Effector memory CD4-positive, alpha-beta T cell (primary cell): ENCODE measurements at regions not wholly inside any gene's neighbourhood (a gene's known extent, or its start where the extent isn't known, plus 50 kb on each side); places are given as distances from the start of the nearest gene placed in this dataset.

ENCODE experiments used
- DNase-seq, 3 donors: peaks; one replicate each; pipeline ENCODE4 v3.0.0-alpha.2; 2020
- H3K27ac ChIP-seq: 2 replicates; pipeline ENCODE4 v1.7.0; 2013; ENCODE audit warnings: mild to moderate bottlenecking, low read length, moderate library complexity; ENCODE audit not compliant: insufficient read depth, poor library complexity, severe bottlenecking
- H3K27me3 ChIP-seq: replicated peaks from 2 replicates; pipeline ENCODE4 v1.7.0; 2013; ENCODE audit warnings: mild to moderate bottlenecking, low read length; ENCODE audit not compliant: insufficient read depth, control insufficient read depth, poor library complexity, severe bottlenecking
- H3K36me3 ChIP-seq: 2 replicates; pipeline ENCODE4 v1.7.0; 2013; ENCODE audit warnings: mild to moderate bottlenecking, low read length, moderate library complexity; ENCODE audit not compliant: control insufficient read depth, insufficient read depth
- H3K4me1 ChIP-seq: 2 replicates; pipeline ENCODE4 v1.7.0; 2013; ENCODE audit warnings: low read length, mild to moderate bottlenecking; ENCODE audit not compliant: control insufficient read depth, insufficient read depth, poor library complexity, severe bottlenecking
- H3K4me3 ChIP-seq: 2 replicates; pipeline ENCODE4 v1.7.0; 2013; ENCODE audit warnings: low read length, low read depth, mild to moderate bottlenecking; ENCODE audit not compliant: insufficient read depth, poor library complexity, severe bottlenecking
- H3K9me3 ChIP-seq: 2 replicates; pipeline ENCODE4 v1.7.0; 2013; ENCODE audit warnings: mild to moderate bottlenecking, low read length, moderate library complexity; ENCODE audit not compliant: control insufficient read depth

DNA sequence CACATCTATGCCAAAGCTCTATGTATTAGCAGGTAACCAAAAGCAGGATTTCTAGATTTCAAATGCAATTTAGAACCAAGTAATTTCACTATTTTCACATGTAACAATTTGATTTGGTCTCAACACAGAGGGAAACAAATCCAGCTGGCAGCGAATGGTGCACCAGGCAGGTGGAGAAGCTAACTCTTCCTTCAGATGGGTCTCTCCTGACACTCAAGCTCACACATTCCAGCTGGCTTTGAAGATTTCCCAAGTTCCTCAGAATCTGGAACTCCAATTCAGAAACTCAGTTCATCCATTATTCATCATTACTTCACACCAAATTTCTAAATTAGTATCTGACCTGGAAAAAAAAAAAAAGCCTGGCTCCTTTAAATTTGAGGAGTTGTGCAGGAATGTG lies 318.1 kb upstream of the NECTIN3 start:
- Histone ChIP-seq H3K27me3 (no peaks in the 10 kb centered on the region), H3K36me3 (no peaks in the 10 kb centered on the region), H3K9me3 (no peaks in the 10 kb centered on the region), H3K27ac (no peak overlapping the region), H3K4me3 (no peak overlapping the region), H3K4me1 (no peaks in the 10 kb centered on the region)
- DNase-seq = no peak

DNA sequence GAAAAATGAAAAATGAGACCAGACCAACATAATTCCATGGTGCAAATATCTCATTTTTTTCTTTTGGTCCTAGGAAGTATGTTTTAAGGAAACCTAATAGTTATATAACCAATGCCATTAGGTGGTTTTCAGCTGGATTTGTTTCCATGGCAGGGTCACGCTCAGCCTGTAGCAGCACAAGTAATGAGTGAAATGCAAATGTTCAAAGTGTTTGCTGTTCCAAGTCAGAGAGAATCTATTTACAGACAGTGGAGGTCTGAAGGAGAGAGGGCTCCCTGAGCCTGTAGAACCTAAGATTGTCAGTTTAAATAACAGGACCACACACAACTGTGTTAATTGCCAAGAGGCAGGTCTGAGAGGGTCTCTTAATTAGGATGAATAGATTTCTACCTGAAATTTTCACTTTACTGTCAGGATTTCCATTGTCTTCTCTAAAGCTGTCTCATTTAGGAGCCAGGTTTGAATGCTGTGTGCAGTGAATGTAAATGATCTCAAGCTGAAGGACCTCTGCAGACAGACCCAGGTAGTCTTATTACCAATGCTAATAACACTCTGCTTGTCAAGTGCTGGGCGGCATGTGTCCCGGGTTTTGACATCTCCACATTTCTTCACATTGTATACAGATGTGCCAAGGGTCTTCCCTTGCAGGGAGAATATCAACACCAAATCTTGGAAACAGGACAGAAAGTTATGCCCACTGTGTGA lies 317.3 kb upstream of the NECTIN3 start:
- Histone ChIP-seq H3K4me1 (no peaks in the 10 kb centered on the region), H3K27me3 (no peaks in the 10 kb centered on the region), H3K27ac (no peak overlapping the region), H3K4me3 (no peak overlapping the region), H3K9me3 (no peaks in the 10 kb centered on the region), H3K36me3 (no peaks in the 10 kb centered on the region)
- no peak for DNase-seq

DNA sequence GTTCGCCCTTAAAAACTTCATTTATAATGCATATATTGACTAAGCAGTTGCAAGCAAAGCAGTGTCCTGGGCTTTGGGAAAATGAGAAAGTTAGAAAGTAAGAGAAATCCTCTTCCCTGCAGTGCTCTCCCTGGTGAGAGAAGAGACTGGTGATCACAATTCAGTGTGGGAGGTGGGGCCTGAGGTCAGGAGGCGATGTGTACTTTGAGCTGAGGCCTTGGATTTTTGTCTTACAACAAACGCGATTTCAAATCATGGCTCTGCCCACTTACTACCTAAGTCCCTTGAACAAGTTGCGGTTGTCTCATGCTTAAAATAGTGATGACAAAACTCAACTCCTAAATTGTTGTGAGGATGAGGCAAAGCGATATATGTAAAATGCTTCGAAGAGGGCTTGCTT lies 316.3 kb upstream of the NECTIN3 start:
- Histone ChIP-seq H3K27me3 (no peaks in the 10 kb centered on the region), H3K36me3 (no peaks in the 10 kb centered on the region), H3K27ac (no peak overlapping the region), H3K9me3 (no peaks in the 10 kb centered on the region), H3K4me3 (no peak overlapping the region), H3K4me1 (no peaks in the 10 kb centered on the region)
- no peak for DNase-seq

DNA sequence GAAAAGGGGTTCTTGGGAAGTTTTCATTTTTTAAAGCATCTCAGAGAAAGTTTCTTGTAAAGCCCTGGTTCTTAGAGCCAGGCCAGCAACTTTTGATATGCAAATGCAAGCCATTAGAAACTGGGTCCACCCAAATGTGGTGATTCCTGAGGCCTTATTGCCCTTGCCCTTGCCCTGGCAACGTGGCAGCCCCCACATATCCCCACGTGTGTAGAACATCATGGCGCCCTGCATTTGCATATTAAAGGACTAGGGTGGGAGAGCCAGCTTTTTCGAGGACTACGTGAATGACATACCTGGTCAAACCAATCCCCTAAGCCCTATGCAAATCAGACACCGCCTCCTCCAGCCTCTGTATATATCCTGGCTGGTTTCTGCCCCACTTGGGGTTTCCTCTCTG lies 314.9 kb upstream of the NECTIN3 start:
- no peaks in the 10 kb centered on the region for H3K36me3 ChIP-seq
- no peaks in the 10 kb centered on the region for H3K4me1 ChIP-seq
- no peak overlapping the region for H3K27ac ChIP-seq
- DNase-seq = no peak
- H3K9me3 ChIP-seq = no peaks in the 10 kb centered on the region
- H3K27me3 ChIP-seq = no peaks in the 10 kb centered on the region
- H3K4me3 ChIP-seq = no peak overlapping the region

DNA sequence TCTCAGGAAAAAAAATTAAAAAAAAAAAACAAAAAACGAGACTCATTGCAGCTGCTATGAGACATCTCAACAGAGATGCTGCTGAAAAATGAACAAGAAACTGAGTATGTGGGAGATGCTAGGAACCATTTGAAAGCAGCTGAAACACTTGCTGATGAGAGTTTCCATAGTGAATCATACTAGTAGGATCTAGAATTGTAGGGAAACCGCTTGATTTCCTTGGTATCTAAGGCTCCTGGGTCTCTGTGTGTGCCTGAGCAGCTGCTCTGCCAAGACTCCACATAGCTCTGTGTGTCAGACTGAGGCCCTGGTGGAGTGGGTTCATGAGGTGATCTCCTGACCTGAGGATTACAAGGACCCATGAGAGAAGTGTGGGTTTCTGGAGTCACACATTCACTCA lies 313.4 kb upstream of the NECTIN3 start:
- DNase-seq = no peak
- no peaks in the 10 kb centered on the region for H3K36me3 ChIP-seq
- no peaks in the 10 kb centered on the region for H3K27me3 ChIP-seq
- H3K9me3 ChIP-seq = no peaks in the 10 kb centered on the region
- no peak overlapping the region for H3K4me3 ChIP-seq
- H3K27ac ChIP-seq = no peak overlapping the region
- no peaks in the 10 kb centered on the region for H3K4me1 ChIP-seq

DNA sequence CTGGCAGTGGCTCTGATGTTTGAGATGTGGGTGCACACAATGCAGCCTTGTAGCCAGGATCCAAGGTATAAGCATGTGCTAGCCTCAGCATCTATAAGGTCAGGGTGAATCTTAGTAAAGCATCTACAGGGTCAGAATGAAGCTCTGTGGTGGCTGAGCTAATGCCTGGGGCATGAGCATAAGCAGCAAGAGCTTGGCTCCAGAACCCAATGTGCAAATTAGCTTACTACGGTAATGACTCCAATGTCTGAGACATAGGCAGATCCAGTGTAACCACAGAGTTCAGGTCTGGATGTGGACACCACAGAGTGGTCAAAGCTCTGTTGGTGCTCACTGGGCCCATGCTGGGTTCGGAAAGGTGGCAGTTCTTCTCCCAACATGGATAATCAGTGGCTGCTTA lies 304.5 kb upstream of the NECTIN3 start:
- Histone ChIP-seq H3K27me3 (no peaks in the 10 kb centered on the region), H3K9me3 (no peaks in the 10 kb centered on the region), H3K36me3 (no peaks in the 10 kb centered on the region), H3K4me1 (no peaks in the 10 kb centered on the region), H3K4me3 (no peak overlapping the region), H3K27ac (no peak overlapping the region)
- no peak for DNase-seq

DNA sequence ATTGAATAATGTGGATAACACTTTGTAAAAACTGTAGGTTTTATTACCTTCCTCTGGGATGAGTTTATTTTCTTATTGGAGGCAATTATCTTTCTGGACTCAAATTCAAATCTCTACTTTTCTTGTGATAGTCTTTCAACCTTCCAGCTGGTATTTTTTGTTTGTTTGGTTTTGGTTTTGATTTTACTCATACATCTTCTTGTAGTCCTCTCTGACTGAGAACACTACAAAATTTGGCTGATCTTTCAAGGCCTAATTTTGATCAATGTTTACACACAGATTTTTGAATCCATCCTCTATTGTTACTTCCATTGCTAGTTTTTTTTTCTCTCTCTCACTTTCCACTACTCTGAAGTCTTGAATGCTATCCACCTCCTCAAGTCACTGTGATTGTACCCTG lies 303.8 kb upstream of the NECTIN3 start:
- H3K4me1 ChIP-seq = no peaks in the 10 kb centered on the region
- no peaks in the 10 kb centered on the region for H3K9me3 ChIP-seq
- no peak overlapping the region for H3K27ac ChIP-seq
- no peaks in the 10 kb centered on the region for H3K27me3 ChIP-seq
- no peaks in the 10 kb centered on the region for H3K36me3 ChIP-seq
- no peak for DNase-seq
- no peak overlapping the region for H3K4me3 ChIP-seq

DNA sequence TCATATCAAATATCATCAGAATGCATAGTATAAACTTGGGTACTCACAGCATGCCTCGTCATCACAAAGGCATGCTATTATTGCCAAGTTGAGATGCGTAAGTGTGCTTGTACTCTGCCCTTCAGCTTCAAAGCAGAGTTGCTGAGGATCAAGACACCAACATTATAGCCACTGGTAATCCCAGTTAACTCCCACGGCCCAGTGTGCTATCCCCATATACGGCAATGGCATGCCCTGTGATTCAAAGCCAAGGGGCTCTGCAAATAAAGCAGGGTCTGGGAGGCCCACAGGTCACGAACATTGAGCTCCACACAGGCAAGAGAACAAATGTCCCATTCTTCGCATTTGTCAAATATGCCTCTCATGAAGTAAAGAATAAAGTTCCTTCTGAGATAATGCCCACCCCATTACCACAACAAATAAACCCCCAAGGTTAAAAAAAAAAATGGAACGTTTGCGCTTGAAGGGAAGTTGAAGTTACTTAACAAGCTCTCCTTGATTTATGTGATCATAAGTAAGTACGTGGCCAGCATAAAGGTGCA lies 298.1 kb upstream of the NECTIN3 start:
- H3K4me1 ChIP-seq = no peaks in the 10 kb centered on the region
- H3K4me3 ChIP-seq = no peak overlapping the region
- no peak overlapping the region for H3K27ac ChIP-seq
- no peaks in the 10 kb centered on the region for H3K36me3 ChIP-seq
- H3K27me3 ChIP-seq = no peaks in the 10 kb centered on the region
- no peaks in the 10 kb centered on the region for H3K9me3 ChIP-seq
- DNase-seq = no peak

DNA sequence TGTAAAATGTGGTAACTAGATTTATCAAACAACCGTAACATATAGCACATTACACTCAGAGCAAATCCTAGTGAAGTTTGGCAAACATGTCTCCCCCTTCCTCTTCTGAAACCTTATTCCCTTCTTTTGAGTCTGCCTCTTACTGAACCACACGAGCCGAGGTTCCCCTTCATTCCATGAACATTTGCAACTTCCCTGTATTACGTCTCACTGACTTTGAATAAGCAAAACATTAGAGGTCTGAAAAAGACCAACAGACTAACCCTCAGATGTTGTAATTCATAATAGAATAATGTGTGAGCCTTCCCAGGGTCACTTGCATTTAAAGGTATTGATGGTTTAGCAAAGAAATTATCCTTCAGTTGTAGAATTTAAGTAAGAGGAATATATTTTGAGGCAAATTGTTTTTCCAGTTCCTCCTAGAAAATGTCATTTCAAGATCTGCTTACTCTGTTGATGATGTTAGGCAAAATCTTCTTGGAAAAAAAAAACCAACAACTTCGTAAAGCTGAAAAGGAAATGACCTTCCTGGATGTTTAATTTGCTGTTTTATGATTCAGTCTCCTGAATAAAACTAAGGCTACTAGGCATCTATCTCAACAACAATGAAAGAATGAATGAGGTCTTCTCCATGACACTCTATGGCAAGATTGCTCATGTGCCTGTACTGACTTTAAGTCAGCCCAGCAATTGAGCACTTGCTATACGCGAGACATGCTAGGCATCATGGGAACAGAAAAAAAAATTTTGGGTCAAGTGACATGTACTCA lies 296.9 kb upstream of the NECTIN3 start:
- Histone ChIP-seq H3K27ac (no peak overlapping the region), H3K4me1 (no peaks in the 10 kb centered on the region), H3K36me3 (no peaks in the 10 kb centered on the region), H3K27me3 (no peaks in the 10 kb centered on the region), H3K4me3 (no peak overlapping the region), H3K9me3 (no peaks in the 10 kb centered on the region)
- no peak for DNase-seq

DNA sequence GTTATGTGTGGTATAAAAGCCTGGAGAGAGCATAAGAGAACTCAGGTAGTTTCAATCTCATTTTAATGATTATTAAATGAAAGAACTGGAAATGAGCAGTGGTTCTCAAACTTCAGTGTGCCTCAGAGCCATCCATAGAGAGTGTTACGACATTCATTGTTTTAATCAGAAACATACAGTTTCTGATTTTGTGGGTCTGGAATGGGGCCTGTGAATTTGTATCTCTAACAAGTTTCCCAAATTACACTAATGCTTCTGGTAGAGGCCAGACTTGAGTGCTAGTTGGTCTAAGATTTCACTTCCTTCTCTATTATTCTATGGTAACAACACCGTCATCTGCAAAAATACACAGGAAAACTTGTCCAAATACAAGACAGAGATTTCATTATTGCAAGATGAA lies 292.0 kb upstream of the NECTIN3 start:
- Histone ChIP-seq H3K9me3 (no peaks in the 10 kb centered on the region), H3K4me3 (no peak overlapping the region), H3K4me1 (no peaks in the 10 kb centered on the region), H3K27ac (no peak overlapping the region), H3K27me3 (no peaks in the 10 kb centered on the region), H3K36me3 (no peaks in the 10 kb centered on the region)
- no peak for DNase-seq
